Caco-2 (cell line): ENCODE measurements at regions not wholly inside any gene's neighbourhood (a gene's known extent, or its start where the extent isn't known, plus 50 kb on each side); places are given as distances from the start of the nearest gene placed in this dataset.
"Not testable (repeated sequence)": the region's sequence is repeated elsewhere in the genome, so short reads cannot be mapped to it uniquely, and the experiment has no call there.

Experiments used
- BruUV-seq: library from RNA; stranded (reverse); fragments of 400-500 nt; replicated peaks from 2 replicates; lab custom pipeline; 2021; lab: Mats Ljungman, UMichigan
- CTCF ChIA-PET: fragments of 300-600 bp; sonication (Branson Sonifier 250); formaldehyde crosslinking; loops from one replicate; lab custom pipeline; 2022; ENCODE audit warnings: antibody characterized with exemption; lab: Charles Lee
- POLR2A ChIA-PET: fragments of 300-600 bp; sonication (Branson Sonifier 250); formaldehyde crosslinking; loops from one replicate; lab custom pipeline; 2022; ENCODE audit warnings: antibody characterized with exemption; lab: Charles Lee
- DNase-seq, 2 experiments: peaks; one replicate each; pipeline versions ENCODE4 v3.0.0 to v3.0.0-alpha.2; 2020 to 2022
- H3K27me3 ChIP-seq: replicated peaks from 2 replicates; pipeline ENCODE4 v1.6.0; 2011; ENCODE audit warnings: low read length; ENCODE audit not compliant: control insufficient read depth, insufficient read depth
- H3K36me3 ChIP-seq: 2 replicates; pipeline ENCODE4 v1.5.1; 2011; ENCODE audit warnings: low read length; ENCODE audit not compliant: control insufficient read depth, insufficient read depth
- H3K4me1 ChIP-seq: fragments of 250-450 bp; sonication (Bioruptor Pico); 2 replicates; pipeline ENCODE4 v1.5.1; 2020; ENCODE audit warnings: mild to moderate bottlenecking
- H3K4me3 ChIP-seq: 2 replicates; pipeline ENCODE4 v1.5.1; 2011; ENCODE audit warnings: low read depth, mild to moderate bottlenecking, control low read depth, low read length
- H3K9me3 ChIP-seq: fragments of 250-450 bp; sonication (Bioruptor Pico); 2 replicates; pipeline ENCODE4 v1.5.1; 2020; ENCODE audit warnings: mild to moderate bottlenecking, moderate library complexity
- H3K27ac Mint-ChIP-seq: one replicate; pipeline ENCODE4 v1.8.0; 2022; ENCODE audit warnings: mixed read lengths; ENCODE audit not compliant: unreplicated experiment
- H3K27me3 Mint-ChIP-seq: one replicate; pipeline ENCODE4 v1.8.0; 2022; ENCODE audit warnings: mixed read lengths; ENCODE audit not compliant: insufficient read depth, unreplicated experiment
- H3K36me3 Mint-ChIP-seq: one replicate; pipeline ENCODE4 v1.8.0; 2022; ENCODE audit warnings: mild to moderate bottlenecking, mixed read lengths; ENCODE audit not compliant: insufficient read depth, unreplicated experiment
- H3K4me1 Mint-ChIP-seq: one replicate; pipeline ENCODE4 v1.8.0; 2022; ENCODE audit warnings: low read depth, mixed read lengths; ENCODE audit not compliant: unreplicated experiment
- H3K4me3 Mint-ChIP-seq: one replicate; pipeline ENCODE4 v1.8.0; 2022; ENCODE audit warnings: mild to moderate bottlenecking, moderate library complexity, mixed read lengths; ENCODE audit not compliant: unreplicated experiment
- H3K9me3 Mint-ChIP-seq: one replicate; pipeline ENCODE4 v1.8.0; 2022; ENCODE audit warnings: mixed read lengths; ENCODE audit not compliant: unreplicated experiment
- intact Hi-C: fragments of 100-400 bp; cut with micrococcal nuclease; formaldehyde crosslinking; loops from one replicate; pipeline ENCODE4 v1.10.0; 2022; ENCODE audit not compliant: unreplicated experiment
- TF ChIP-seq, protein P1 (sequence below), 2 experiments: fragments of 200-600 bp in 1 of 2; IDR thresholded peaks; 1 replicate in 1 of 2; 2 replicates in 1 of 2; pipeline versions ENCODE4 v1.5.1 to v1.8.0; 2011 to 2022; ENCODE audit warnings: antibody characterized with exemption in 1 of 2, control low read depth in 1 of 2, inconsistent platforms in 1 of 2, low read depth in 1 of 2, low read length in 1 of 2, mild to moderate bottlenecking in 1 of 2, moderate library complexity in 1 of 2; ENCODE audit not compliant: insufficient read depth in 1 of 2, severe bottlenecking in 1 of 2, unreplicated experiment in 1 of 2

DNA sequence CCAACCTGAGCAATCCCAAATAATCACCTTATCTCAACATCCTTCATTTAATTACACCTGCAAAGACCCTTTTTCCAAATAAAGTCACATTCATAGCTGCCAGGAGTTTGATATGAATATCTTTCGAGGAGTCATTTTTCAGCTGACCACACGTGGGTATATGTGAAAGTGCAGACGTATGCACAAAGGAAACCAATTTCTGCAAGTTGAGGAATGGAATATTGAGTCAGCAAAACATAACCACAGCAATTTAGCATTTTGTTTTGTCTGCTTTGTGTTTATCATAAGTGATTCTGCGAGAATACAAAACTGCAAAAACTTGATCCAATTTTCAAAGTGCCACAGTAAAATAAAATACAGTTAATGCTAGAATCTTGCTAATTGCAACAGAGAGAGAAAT is 295.9 kb downstream of the SUCLA2 start:
- no peaks in the 10 kb centered on the region for H3K4me1 Mint-ChIP-seq
- ChIA-PET CTCF (no interaction called here), POLR2A (no interaction called here)
- no peak overlapping the region for H3K4me3 Mint-ChIP-seq
- H3K4me1 ChIP-seq = no peaks in the 10 kb centered on the region
- no peaks in the 10 kb centered on the region for H3K36me3 ChIP-seq
- no TSS peak for BruUV-seq
- H3K36me3 Mint-ChIP-seq = no peaks in the 10 kb centered on the region
- no peak for DNase-seq
- no peaks in the 10 kb centered on the region for H3K9me3 Mint-ChIP-seq
- no peaks in the 10 kb centered on the region for H3K9me3 ChIP-seq
- H3K27me3 ChIP-seq = peaks cover 1% of the 10 kb centered on the region; the same call in 1 of the 2 replicates
- H3K27me3 Mint-ChIP-seq = peaks cover 14% of the 10 kb centered on the region
- intact Hi-C loops = no loop called here
- TF ChIP-seq, protein P1, sequence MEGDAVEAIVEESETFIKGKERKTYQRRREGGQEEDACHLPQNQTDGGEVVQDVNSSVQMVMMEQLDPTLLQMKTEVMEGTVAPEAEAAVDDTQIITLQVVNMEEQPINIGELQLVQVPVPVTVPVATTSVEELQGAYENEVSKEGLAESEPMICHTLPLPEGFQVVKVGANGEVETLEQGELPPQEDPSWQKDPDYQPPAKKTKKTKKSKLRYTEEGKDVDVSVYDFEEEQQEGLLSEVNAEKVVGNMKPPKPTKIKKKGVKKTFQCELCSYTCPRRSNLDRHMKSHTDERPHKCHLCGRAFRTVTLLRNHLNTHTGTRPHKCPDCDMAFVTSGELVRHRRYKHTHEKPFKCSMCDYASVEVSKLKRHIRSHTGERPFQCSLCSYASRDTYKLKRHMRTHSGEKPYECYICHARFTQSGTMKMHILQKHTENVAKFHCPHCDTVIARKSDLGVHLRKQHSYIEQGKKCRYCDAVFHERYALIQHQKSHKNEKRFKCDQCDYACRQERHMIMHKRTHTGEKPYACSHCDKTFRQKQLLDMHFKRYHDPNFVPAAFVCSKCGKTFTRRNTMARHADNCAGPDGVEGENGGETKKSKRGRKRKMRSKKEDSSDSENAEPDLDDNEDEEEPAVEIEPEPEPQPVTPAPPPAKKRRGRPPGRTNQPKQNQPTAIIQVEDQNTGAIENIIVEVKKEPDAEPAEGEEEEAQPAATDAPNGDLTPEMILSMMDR (IDR thresholded peaks at IDR 0.05; ENCODE audit: insufficient read depth in 1 of 2, low read depth in 1 of 2, low read length in 1 of 2, severe bottlenecking in 1 of 2, unreplicated experiment in 1 of 2) = no peak
- H3K27ac Mint-ChIP-seq = no peak overlapping the region
- no peak overlapping the region for H3K4me3 ChIP-seq

- ChIA-PET POLR2A (no interaction called here), CTCF (no interaction called here)
- Mint-ChIP-seq H3K4me1 (no peaks in the 10 kb centered on the region), H3K36me3 (no peaks in the 10 kb centered on the region), H3K27ac (no peak overlapping the region), H3K27me3 (peaks cover 3% of the 10 kb centered on the region), H3K4me3 (no peak overlapping the region), H3K9me3 (no peaks in the 10 kb centered on the region)
- DNase-seq = no peak
- TF ChIP-seq, protein P1 (IDR thresholded peaks at IDR 0.05; ENCODE audit: insufficient read depth in 1 of 2, low read depth in 1 of 2, low read length in 1 of 2, severe bottlenecking in 1 of 2, unreplicated experiment in 1 of 2) = no peak
- Histone ChIP-seq H3K9me3 (no peaks in the 10 kb centered on the region), H3K27me3 (no peaks in the 10 kb centered on the region), H3K4me1 (no peaks in the 10 kb centered on the region), H3K4me3 (no peak overlapping the region), H3K36me3 (no peaks in the 10 kb centered on the region)
- BruUV-seq = no TSS peak
- intact Hi-C loops = no loop called here
Measured at GRCh38 chr13:47696674-47697073, 304.4 kb downstream of the SUCLA2 start.

DNA sequence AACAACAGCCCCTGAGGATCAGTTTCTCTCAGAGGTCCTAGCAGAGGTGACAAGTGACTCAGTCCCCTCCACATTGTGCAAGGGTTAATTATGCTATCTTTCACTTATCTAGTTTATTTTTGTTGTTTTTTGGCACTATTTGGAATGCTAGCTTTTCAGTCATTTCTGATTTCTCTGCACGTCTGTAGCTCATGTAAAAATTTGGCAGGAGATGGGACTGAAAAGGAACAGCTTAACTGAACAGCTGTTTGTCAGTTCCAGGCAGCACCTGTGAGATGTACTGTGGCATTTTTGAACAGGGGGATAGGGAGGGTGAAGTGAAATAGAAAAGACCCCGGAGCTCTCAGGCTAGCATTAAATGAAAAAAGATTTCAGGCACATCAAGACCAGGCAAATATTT is 313.5 kb downstream of the SUCLA2 start:
- TF ChIP-seq, protein P1 (IDR thresholded peaks at IDR 0.05; ENCODE audit: insufficient read depth in 1 of 2, low read depth in 1 of 2, low read length in 1 of 2, severe bottlenecking in 1 of 2, unreplicated experiment in 1 of 2) = no peak
- CTCF ChIA-PET = no interaction called here
- Mint-ChIP-seq H3K9me3 (no peaks in the 10 kb centered on the region), H3K4me3 (no peak overlapping the region), H3K27me3 (peaks cover 4% of the 10 kb centered on the region), H3K4me1 (peaks cover 4% of the 10 kb centered on the region), H3K27ac (no peak overlapping the region), H3K36me3 (no peaks in the 10 kb centered on the region)
- H3K36me3 ChIP-seq = no peaks in the 10 kb centered on the region
- no peak overlapping the region for H3K4me3 ChIP-seq
- intact Hi-C loops = no loop called here
- H3K27me3 ChIP-seq = no peaks in the 10 kb centered on the region
- no peaks in the 10 kb centered on the region for H3K4me1 ChIP-seq
- no peak for DNase-seq
- BruUV-seq = no TSS peak
- POLR2A ChIA-PET = no interaction called here
- no peaks in the 10 kb centered on the region for H3K9me3 ChIP-seq

GRCh38 chr13:47685156-47685555 is 315.9 kb downstream of the SUCLA2 start:
- POLR2A ChIA-PET, DNase-seq, CTCF ChIA-PET, H3K36me3 Mint-ChIP-seq, H3K4me3 Mint-ChIP-seq, H3K4me1 Mint-ChIP-seq, H3K27ac Mint-ChIP-seq, H3K27me3 ChIP-seq, H3K4me3 ChIP-seq, H3K27me3 Mint-ChIP-seq, intact Hi-C loops, H3K9me3 Mint-ChIP-seq, H3K9me3 ChIP-seq, H3K4me1 ChIP-seq, H3K36me3 ChIP-seq, BruUV-seq: not testable (repeated sequence)
